ENCODE measurements at regions not wholly inside any gene's neighbourhood (a gene's known extent, or its start where the extent isn't known, plus 50 kb on each side); places are given as distances from the start of the nearest gene placed in this dataset.
"Not testable (repeated sequence)": the region's sequence is repeated elsewhere in the genome, so short reads cannot be mapped to it uniquely, and the experiment has no call there.

- not testable (repeated sequence) for TF ChIP-seq EZH2phosphoT487 (IDR thresholded peaks at IDR 0.05; ENCODE audit: insufficient read depth, low read depth); EZH2 (IDR thresholded peaks at IDR 0.05; ENCODE audit: insufficient read depth, poor library complexity, severe bottlenecking)
Observed at GRCh38 chrX:26755760-26756159, 539.8 kb downstream of the MAGEB5 start.

Measured in GM23248 (cell line).